ENCODE measurements at regions not wholly inside any gene's neighbourhood (a gene's known extent, or its start where the extent isn't known, plus 50 kb on each side); places are given as distances from the start of the nearest gene placed in this dataset.

DNA sequence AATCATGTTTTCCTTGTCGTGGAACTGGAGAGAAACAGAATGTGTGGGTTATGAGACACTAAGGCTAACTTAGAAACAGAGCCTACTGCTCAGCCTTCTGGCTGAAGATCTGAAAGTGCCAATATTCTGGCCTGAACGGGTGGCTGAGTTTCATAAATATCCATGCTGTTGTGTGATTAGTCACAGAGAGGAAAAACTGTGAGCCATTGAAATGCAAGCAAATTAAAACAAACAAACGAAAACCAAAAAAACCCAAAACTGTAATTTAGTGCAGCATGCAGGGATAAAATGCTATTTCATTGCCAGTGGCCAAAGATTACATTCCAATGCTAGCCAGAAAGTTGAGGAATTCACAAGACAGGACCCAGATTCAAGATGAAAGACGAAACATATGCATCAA is 315.1 kb downstream of the UBE3D start:
- H3K4me1 ChIP-seq (ENCODE audit: insufficient read depth) = peaks cover 15% of the 10 kb centered on the region
- H3K79me2 ChIP-seq (ENCODE audit: insufficient read depth) = no peaks in the 10 kb centered on the region
- no peaks in the 10 kb centered on the region for H3K36me3 ChIP-seq (ENCODE audit: low read depth)
- H3K9me3 ChIP-seq (ENCODE audit: low read depth) = no peaks in the 10 kb centered on the region
- TF ChIP-seq EZH2 (IDR thresholded peaks at IDR 0.05; ENCODE audit: insufficient read depth, poor library complexity, severe bottlenecking) = no peak
- TF ChIP-seq EZH2phosphoT487 (IDR thresholded peaks at IDR 0.05; ENCODE audit: insufficient read depth, low read depth) = no peak
- H2AFZ ChIP-seq = peak overlapping the region; percentile 51
- in situ Hi-C loops (cut with MboI) = no loop called here
- H4K20me1 ChIP-seq (ENCODE audit: insufficient read depth) = no peaks in the 10 kb centered on the region
- H3K9ac ChIP-seq = peak overlapping the region; percentile 23; the same call in 1 of the 2 replicates
- 0 out of 2 replicates have a peak overlapping the region, but pooled peaks have one; percentile 7 for H3K27ac ChIP-seq
- peaks cover 8% of the 10 kb centered on the region; the same call in 1 of the 2 replicates for H3F3A ChIP-seq (ENCODE audit: insufficient read depth)
- no peaks in the 10 kb centered on the region for H3K9me2 ChIP-seq (ENCODE audit: insufficient read depth)
- no peak overlapping the region for H3K4me3 ChIP-seq
- WGBS, 2 experiments (ENCODE audit: low coverage in 1 of 2, low lambda C conversion rate in 2 of 2, missing lambda C conversion rate in 2 of 2) = 31 to 32% methylated on average over 4 of the region's 4 CpGs
- peak; percentile 54 for DNase-seq
- no peaks in the 10 kb centered on the region for H3K27me3 ChIP-seq (replicated peaks; ENCODE audit: insufficient read depth)
- H3K4me2 ChIP-seq (ENCODE audit: unreplicated experiment) = peak overlapping the region; percentile 38

DNA sequence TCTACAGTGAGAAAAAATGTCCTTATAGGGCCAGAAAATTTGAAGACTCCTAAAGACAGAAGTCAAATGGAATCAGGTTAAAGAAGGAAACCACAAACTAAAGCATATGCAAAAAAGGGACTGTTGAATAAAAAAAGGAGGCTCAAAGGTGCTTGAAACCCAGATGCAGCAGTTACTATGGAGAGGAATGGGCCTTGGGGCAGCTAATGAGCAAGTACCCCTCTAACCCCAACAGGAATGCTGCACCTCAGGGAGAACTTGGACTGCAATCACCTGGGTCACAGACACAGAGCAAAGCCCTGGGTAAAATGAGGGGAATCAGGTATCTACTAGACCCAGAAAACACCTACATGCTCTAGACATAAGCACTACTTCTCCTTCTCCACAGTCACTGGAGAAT is 313.9 kb downstream of the UBE3D start:
- H3K4me1 ChIP-seq (ENCODE audit: insufficient read depth) = peaks cover 15% of the 10 kb centered on the region
- no peaks in the 10 kb centered on the region for H4K20me1 ChIP-seq (ENCODE audit: insufficient read depth)
- TF ChIP-seq EZH2phosphoT487 (IDR thresholded peaks at IDR 0.05; ENCODE audit: insufficient read depth, low read depth) (no peak), EZH2 (IDR thresholded peaks at IDR 0.05; ENCODE audit: insufficient read depth, poor library complexity, severe bottlenecking) (no peak)
- H3K9me3 ChIP-seq (ENCODE audit: low read depth) = no peaks in the 10 kb centered on the region
- H3K27ac ChIP-seq = no peak overlapping the region
- no peak overlapping the region for H3K4me2 ChIP-seq (ENCODE audit: unreplicated experiment)
- no peaks in the 10 kb centered on the region for H3K9me2 ChIP-seq (ENCODE audit: insufficient read depth)
- no peak overlapping the region for H3K9ac ChIP-seq
- H3K79me2 ChIP-seq (ENCODE audit: insufficient read depth) = no peaks in the 10 kb centered on the region
- no peak overlapping the region for H2AFZ ChIP-seq
- no peak for DNase-seq
- H3K4me3 ChIP-seq = no peak overlapping the region
- H3K36me3 ChIP-seq (ENCODE audit: low read depth) = no peaks in the 10 kb centered on the region
- peaks cover 8% of the 10 kb centered on the region; the same call in 1 of the 2 replicates for H3F3A ChIP-seq (ENCODE audit: insufficient read depth)
- H3K27me3 ChIP-seq (replicated peaks; ENCODE audit: insufficient read depth) = no peaks in the 10 kb centered on the region
- in situ Hi-C loops (cut with MboI) = no loop called here

DNA sequence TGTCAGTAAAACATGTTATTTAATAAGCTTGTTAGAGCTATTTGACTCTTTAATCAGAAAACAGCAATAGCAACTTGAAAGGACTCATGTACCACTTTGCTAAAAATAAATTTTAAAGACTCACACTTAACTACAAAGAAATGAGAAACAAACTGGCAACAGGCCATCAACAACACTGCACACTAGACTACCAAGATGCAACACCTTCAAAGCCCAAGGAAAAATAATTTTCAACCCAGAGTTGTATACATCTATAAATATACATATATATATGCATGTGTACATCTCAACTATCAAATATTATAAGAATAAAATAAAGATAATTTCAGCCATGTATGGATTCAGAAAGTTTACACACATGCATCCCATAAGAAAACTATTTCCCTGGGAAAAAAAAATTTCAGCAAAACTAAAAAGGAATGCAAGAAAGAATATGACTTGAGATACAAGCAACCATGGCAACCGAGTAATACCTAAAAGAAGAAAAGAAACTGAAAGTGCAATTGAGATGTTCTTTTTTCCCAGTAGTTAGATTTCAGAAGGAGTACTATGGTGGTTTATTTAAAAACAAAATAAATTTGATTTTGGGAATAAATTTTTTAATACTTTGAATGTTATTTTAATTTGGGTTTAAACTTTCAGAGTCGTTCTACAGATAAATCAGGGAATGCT is 303.8 kb downstream of the UBE3D start:
- Histone ChIP-seq H3K36me3 (ENCODE audit: low read depth) (no peaks in the 10 kb centered on the region), H3F3A (ENCODE audit: insufficient read depth) (no peaks in the 10 kb centered on the region), H3K4me2 (ENCODE audit: unreplicated experiment) (no peak overlapping the region), H3K27me3 (replicated peaks; ENCODE audit: insufficient read depth) (no peaks in the 10 kb centered on the region), H3K4me3 (no peak overlapping the region), H4K20me1 (ENCODE audit: insufficient read depth) (no peaks in the 10 kb centered on the region), H3K9me2 (ENCODE audit: insufficient read depth) (no peaks in the 10 kb centered on the region), H3K27ac (no peak overlapping the region), H3K79me2 (ENCODE audit: insufficient read depth) (no peaks in the 10 kb centered on the region), H3K9ac (no peak overlapping the region), H2AFZ (no peak overlapping the region), H3K4me1 (ENCODE audit: insufficient read depth) (0 out of 2 replicates have a peak, but pooled peaks cover 8% of the 10 kb centered on the region), H3K9me3 (ENCODE audit: low read depth) (no peaks in the 10 kb centered on the region)
- DNase-seq = peak; percentile 24
- TF ChIP-seq EZH2phosphoT487 (IDR thresholded peaks at IDR 0.05; ENCODE audit: insufficient read depth, low read depth) = no peak
- no peak for TF ChIP-seq EZH2 (IDR thresholded peaks at IDR 0.05; ENCODE audit: insufficient read depth, poor library complexity, severe bottlenecking)
- 81 to 85% methylated on average over 2 of the region's 2 CpGs for WGBS, 2 experiments (ENCODE audit: low coverage in 1 of 2, low lambda C conversion rate in 2 of 2, missing lambda C conversion rate in 2 of 2)
- in situ Hi-C loops (cut with MboI) = no loop called here

DNA sequence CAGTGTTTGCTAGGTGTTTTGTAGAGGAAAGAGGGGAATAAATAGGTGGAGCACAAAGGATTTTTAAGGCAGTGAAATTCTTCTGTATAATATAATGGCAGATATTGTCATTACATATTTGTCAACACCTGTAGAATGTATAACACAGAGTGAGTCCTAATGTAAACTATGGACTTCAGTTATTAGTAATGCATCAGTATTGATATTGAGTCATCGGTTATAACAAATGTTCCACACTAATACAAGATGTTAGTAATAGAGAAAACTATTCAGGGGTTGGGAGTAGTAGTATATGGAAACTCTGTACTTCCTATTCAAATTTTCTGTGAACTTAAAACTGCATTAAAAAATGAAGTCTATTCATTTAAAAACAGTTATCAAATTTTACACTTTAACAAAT is 299.2 kb downstream of the UBE3D start:
- Histone ChIP-seq H3K4me1 (ENCODE audit: insufficient read depth) (0 out of 2 replicates have a peak, but pooled peaks cover 8% of the 10 kb centered on the region), H2AFZ (no peak overlapping the region), H3K9me2 (ENCODE audit: insufficient read depth) (no peaks in the 10 kb centered on the region), H3K4me2 (ENCODE audit: unreplicated experiment) (peak overlapping the region; percentile 8), H3K4me3 (no peak overlapping the region), H3K27me3 (replicated peaks; ENCODE audit: insufficient read depth) (no peaks in the 10 kb centered on the region), H3K79me2 (ENCODE audit: insufficient read depth) (no peaks in the 10 kb centered on the region), H3K27ac (no peak overlapping the region), H4K20me1 (ENCODE audit: insufficient read depth) (no peaks in the 10 kb centered on the region), H3K9ac (no peak overlapping the region), H3K9me3 (ENCODE audit: low read depth) (no peaks in the 10 kb centered on the region), H3F3A (ENCODE audit: insufficient read depth) (no peaks in the 10 kb centered on the region), H3K36me3 (ENCODE audit: low read depth) (no peaks in the 10 kb centered on the region)
- 71 to 77% methylated on average over 1 of the region's 1 CpG for WGBS, 2 experiments (ENCODE audit: low coverage in 1 of 2, low lambda C conversion rate in 2 of 2, missing lambda C conversion rate in 2 of 2)
- peak; percentile 8 for DNase-seq
- TF ChIP-seq EZH2 (IDR thresholded peaks at IDR 0.05; ENCODE audit: insufficient read depth, poor library complexity, severe bottlenecking) = no peak
- TF ChIP-seq EZH2phosphoT487 (IDR thresholded peaks at IDR 0.05; ENCODE audit: insufficient read depth, low read depth) = no peak
- in situ Hi-C loops (cut with MboI) = no loop called here

Data from GM23248 (cell line).